Fibroblast of mammary gland (primary cell): ENCODE measurements at regions not wholly inside any gene's neighbourhood (a gene's known extent, or its start where the extent isn't known, plus 50 kb on each side); places are given as distances from the start of the nearest gene placed in this dataset.
A peak's percentile ranks its signal among the peaks of the same experiment; 100 is the strongest.

Experiments used
- DNase-seq: peaks from one replicate; pipeline ENCODE4 v3.0.0-alpha.2; 2010; ENCODE audit warnings: low read depth
- H3K4me3 ChIP-seq: 2 replicates; pipeline ENCODE4 v1.5.1; 2011; ENCODE audit warnings: low read depth, mild to moderate bottlenecking, low read length, moderate library complexity; ENCODE audit not compliant: control insufficient read depth
- CTCF ChIP-seq: conservative IDR thresholded peaks from 2 replicates; pipeline ENCODE4 v1.5.1; 2011; ENCODE audit warnings: low read depth, low read length, inconsistent platforms; ENCODE audit not compliant: control insufficient read depth, insufficient read depth

- no peak overlapping the region for H3K4me3 ChIP-seq
- TF ChIP-seq CTCF, result no peak
- no peak for DNase-seq
Measured at GRCh38 chr12:24725616-24726015, 223.3 kb downstream of the BCAT1 start.

- H3K4me3 ChIP-seq, result no peak overlapping the region
- no peak for TF ChIP-seq CTCF
- DNase-seq, result no peak
Measured at GRCh38 chr12:24724814-24725213, 224.1 kb downstream of the BCAT1 start.

DNA sequence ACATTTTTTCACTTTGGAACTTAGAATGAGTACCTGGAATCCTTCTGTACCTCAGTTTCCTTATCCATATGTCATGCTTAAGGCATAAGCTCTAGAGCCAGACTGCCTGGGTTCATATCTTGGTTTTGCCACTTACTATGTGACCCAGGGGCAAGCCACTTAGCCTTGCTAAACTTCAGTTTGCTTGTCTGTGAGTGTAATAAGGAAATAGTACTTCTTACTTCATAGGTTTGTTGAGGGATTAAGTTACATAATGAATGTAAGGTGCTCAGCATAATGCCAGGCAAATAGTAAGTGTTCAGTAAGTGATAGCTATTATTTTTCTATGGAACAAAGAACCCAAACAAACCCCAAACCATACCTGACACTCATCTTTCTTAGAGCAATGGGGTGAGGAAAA is 225.1 kb downstream of the BCAT1 start:
- no peak for DNase-seq
- H3K4me3 ChIP-seq, result no peak overlapping the region
- TF ChIP-seq CTCF, result no peak

DNA sequence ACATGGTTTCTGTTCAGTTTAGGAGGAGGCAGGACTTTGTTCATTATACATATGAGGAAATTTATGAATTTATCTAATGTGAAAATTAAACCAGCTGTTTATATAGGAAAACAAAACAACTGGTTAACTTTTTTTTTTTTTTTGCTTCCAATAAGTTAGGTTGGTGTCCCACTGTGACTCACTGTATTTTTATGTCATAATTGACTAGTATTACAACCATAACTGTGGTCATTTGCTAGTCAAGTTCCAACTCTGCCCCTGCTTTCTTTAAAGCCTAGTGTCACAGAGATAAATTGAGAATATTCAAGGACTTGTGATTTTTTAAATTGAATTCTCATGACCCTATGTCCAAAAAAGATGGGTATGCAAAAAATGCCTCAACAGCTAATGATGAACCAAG is 227.7 kb downstream of the BCAT1 start:
- TF ChIP-seq CTCF, result no peak
- peak; percentile 21 for DNase-seq
- no peak overlapping the region for H3K4me3 ChIP-seq

DNA sequence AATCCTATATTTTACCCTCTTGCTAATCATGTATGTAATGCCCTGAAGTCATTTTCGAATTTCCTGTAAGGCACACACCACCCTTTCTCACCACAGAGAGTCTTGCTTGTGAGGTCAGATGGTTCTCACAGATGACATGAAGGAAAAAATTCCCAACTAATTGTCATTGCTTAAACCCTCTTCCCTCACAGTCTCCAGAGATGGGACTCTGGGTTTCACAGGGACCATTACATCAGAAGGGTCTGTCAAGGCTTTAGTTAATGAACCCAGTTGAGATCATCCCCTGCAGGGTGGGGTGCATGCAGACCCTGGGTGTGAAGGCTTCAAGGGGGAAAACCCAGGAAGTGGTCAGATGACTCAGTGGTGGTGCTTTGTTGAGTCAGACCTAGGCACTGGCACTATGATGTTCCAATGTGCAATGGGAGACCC is 229.6 kb downstream of the BCAT1 start:
- no peak overlapping the region for H3K4me3 ChIP-seq
- no peak for TF ChIP-seq CTCF
- DNase-seq, result peak; percentile 85

DNA sequence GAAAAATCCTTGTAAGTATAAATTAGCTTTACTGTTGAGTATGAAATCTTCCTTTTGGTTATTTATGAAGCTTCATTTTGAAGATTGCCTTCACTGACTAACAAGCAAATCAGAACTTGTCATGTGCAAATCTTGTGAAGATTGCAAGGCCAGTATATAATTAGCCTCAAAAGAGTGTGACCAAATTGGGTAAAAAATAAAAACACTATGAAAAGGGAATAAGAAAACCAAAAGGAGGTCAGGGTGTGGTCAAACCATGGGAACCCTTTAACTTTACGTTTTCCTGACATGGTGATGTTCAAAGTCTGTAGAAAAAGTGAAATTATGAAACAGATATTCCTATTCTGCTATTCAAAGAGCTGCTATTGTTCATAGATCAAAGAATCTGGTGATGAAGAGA is 230.3 kb downstream of the BCAT1 start:
- TF ChIP-seq CTCF, result no peak
- no peak for DNase-seq

GRCh38 chr12:24714237-24714636 is 234.7 kb downstream of the BCAT1 start:
- no peak for DNase-seq
- no peak for TF ChIP-seq CTCF
- H3K4me3 ChIP-seq, result no peak overlapping the region

More for the DNA sequence above, 230.3 kb downstream of the BCAT1 start:
- no peak overlapping the region for H3K4me3 ChIP-seq
